H1 (cell line): ENCODE measurements at regions not wholly inside any gene's neighbourhood (a gene's known extent, or its start where the extent isn't known, plus 50 kb on each side); places are given as distances from the start of the nearest gene placed in this dataset.

Source experiments
- CTCF ChIA-PET: fragments of 300-600 bp; sonication (Branson Sonifier 250); formaldehyde crosslinking; loops from one replicate; lab custom pipeline; 2021; ENCODE audit not compliant: partially characterized antibody; lab: Charles Lee
- POLR2A ChIA-PET: fragments of 300-600 bp; sonication (Branson Sonifier 250); formaldehyde crosslinking; loops from one replicate; lab custom pipeline; 2021; ENCODE audit warnings: inconsistent platforms; ENCODE audit not compliant: partially characterized antibody; lab: Charles Lee
- DNase-seq, 2 experiments: peaks; one replicate each; pipeline versions ENCODE4 v3.0.0 to v3.0.0-alpha.2; 2010 to 2022; ENCODE audit warnings: low spot score in 2 of 2, low read depth in 1 of 2, mixed read lengths in 1 of 2
- FAIRE-seq: peaks from 2 replicates; lab custom pipeline; 2011; peaks lifted over from hg19 to GRCh38; lab: Jason Lieb, UNC
- H2AFZ ChIP-seq: 2 replicates; pipeline ENCODE4 v1.8.1; 2012; ENCODE audit warnings: low read length, inconsistent platforms
- H2AK5ac ChIP-seq: 2 replicates; pipeline ENCODE4 v1.6.1; 2013; ENCODE audit warnings: low read depth, low read length
- H2BK120ac ChIP-seq: replicated peaks from 2 replicates; pipeline ENCODE3; 2013; ENCODE audit warnings: low read depth, low read length, inconsistent platforms
- H2BK12ac ChIP-seq: 2 replicates; pipeline ENCODE4 v1.6.1; 2013; ENCODE audit warnings: low read depth, low read length
- H2BK15ac ChIP-seq: 2 replicates; pipeline ENCODE4 v1.6.1; 2013; ENCODE audit warnings: low read length
- H2BK20ac ChIP-seq: 2 replicates; pipeline ENCODE4 v1.6.1; 2013; ENCODE audit warnings: low read length
- H2BK5ac ChIP-seq: 2 replicates; pipeline ENCODE4 v1.6.1; 2013; ENCODE audit warnings: low read depth, low read length
- H3K14ac ChIP-seq: 2 replicates; pipeline ENCODE4 v1.6.1; 2013; ENCODE audit warnings: inconsistent platforms; ENCODE audit not compliant: insufficient read length
- H3K18ac ChIP-seq: 2 replicates; pipeline ENCODE4 v1.6.1; 2013; ENCODE audit warnings: low read length; ENCODE audit errors: extremely low read depth
- H3K23ac ChIP-seq: 2 replicates; pipeline ENCODE4 v1.6.1; 2013; ENCODE audit warnings: inconsistent platforms; ENCODE audit not compliant: insufficient read length
- H3K23me2 ChIP-seq: 2 replicates; pipeline ENCODE4 v1.6.1; 2013; ENCODE audit warnings: low read depth, low read length
- H3K27ac ChIP-seq: 2 replicates; pipeline ENCODE4 v1.6.1; 2011; ENCODE audit warnings: low read depth, low read length, inconsistent platforms
- H3K27me3 ChIP-seq, 4 experiments: replicated peaks in 1 of 4; 1 replicate in 1 of 4; 2 replicates in 3 of 4; pipeline versions ENCODE4 v1.6.1 to v1.8.1; 2011 to 2013; ENCODE audit warnings: low read length in 3 of 4, mild to moderate bottlenecking in 3 of 4, inconsistent platforms in 2 of 4, mixed read lengths in 2 of 4, moderate library complexity in 1 of 4; ENCODE audit not compliant: control insufficient read depth in 3 of 4, insufficient read depth in 3 of 4; ENCODE audit errors: extremely low read depth in 1 of 4
- H3K36me3 ChIP-seq, 4 experiments: 2 replicates each; pipeline versions ENCODE4 v1.6.1 to v1.8.1; 2011 to 2013; ENCODE audit warnings: mild to moderate bottlenecking in 4 of 4, low read length in 3 of 4, moderate library complexity in 2 of 4, control low read depth in 1 of 4, inconsistent platforms in 1 of 4; ENCODE audit not compliant: insufficient read depth in 4 of 4, control insufficient read depth in 2 of 4
- H3K4ac ChIP-seq: replicated peaks from 2 replicates; pipeline ENCODE3; 2013; ENCODE audit warnings: low read length, low read depth, mixed read lengths, inconsistent platforms; ENCODE audit not compliant: insufficient read length
- H3K4me1 ChIP-seq, 4 experiments: replicated peaks in 1 of 4; 1 replicate in 1 of 4; 2 replicates in 3 of 4; pipeline versions ENCODE4 v1.6.1 to v1.8.1; 2011 to 2013; ENCODE audit warnings: low read length in 3 of 4, inconsistent platforms in 2 of 4, mixed read lengths in 1 of 4; ENCODE audit not compliant: insufficient read depth in 4 of 4, control insufficient read depth in 3 of 4
- H3K4me2 ChIP-seq, 2 experiments: 2 replicates each; pipeline versions ENCODE4 v1.6.1 to v1.8.1; 2011 to 2013; ENCODE audit warnings: low read depth in 2 of 2, low read length in 2 of 2, control low read depth in 1 of 2, inconsistent platforms in 1 of 2, mild to moderate bottlenecking in 1 of 2; ENCODE audit not compliant: insufficient read depth in 1 of 2
- H3K4me3 ChIP-seq, 4 experiments: fragments of 200-600, 300-600 bp in 1 of 4; sonication (generic), shearing (Covaris generic), sonication (Bioruptor Twin) in 1 of 4; 2 replicates each; pipeline versions ENCODE4 v1.5.1 to v1.8.1; 2011 to 2016; ENCODE audit warnings: low read length in 4 of 4, low read depth in 3 of 4, control low read depth in 2 of 4, inconsistent platforms in 2 of 4, mild to moderate bottlenecking in 2 of 4, mixed read lengths in 1 of 4, moderate library complexity in 1 of 4; ENCODE audit not compliant: insufficient read depth in 2 of 4; ENCODE audit errors: extremely low read depth in 1 of 4
- H3K56ac ChIP-seq: replicated peaks from 2 replicates; pipeline ENCODE3; 2013; ENCODE audit warnings: low read depth, mild to moderate bottlenecking, mixed read lengths, low read length, inconsistent platforms; ENCODE audit not compliant: insufficient read length
- H3K79me1 ChIP-seq: 2 replicates; pipeline ENCODE4 v1.6.1; 2013; ENCODE audit warnings: low read depth, low read length, control low read depth
- H3K79me2 ChIP-seq, 2 experiments: 2 replicates each; pipeline versions ENCODE4 v1.6.1 to v1.8.1; 2012 to 2013; ENCODE audit warnings: low read length in 2 of 2, mild to moderate bottlenecking in 2 of 2, inconsistent platforms in 1 of 2; ENCODE audit not compliant: insufficient read depth in 2 of 2, control insufficient read depth in 1 of 2
- H3K9ac ChIP-seq, 4 experiments: replicated peaks in 1 of 4; 1 replicate in 1 of 4; 2 replicates in 3 of 4; pipeline versions ENCODE4 v1.6.1 to v1.8.1; 2011 to 2013; ENCODE audit warnings: low read depth in 3 of 4, low read length in 3 of 4, control low read depth in 2 of 4, mild to moderate bottlenecking in 2 of 4, moderate library complexity in 2 of 4, inconsistent platforms in 1 of 4; ENCODE audit errors: extremely low read depth in 1 of 4
- H3K9me3 ChIP-seq, 2 experiments: 2 replicates each; pipeline versions ENCODE4 v1.6.1 to v1.8.1; 2012 to 2013; ENCODE audit warnings: mild to moderate bottlenecking in 2 of 2, moderate library complexity in 2 of 2, control low read depth in 1 of 2, inconsistent platforms in 1 of 2, low read depth in 1 of 2, low read length in 1 of 2, mixed read lengths in 1 of 2; ENCODE audit not compliant: insufficient read depth in 2 of 2
- H4K20me1 ChIP-seq, 2 experiments: replicated peaks in 1 of 2; 2 replicates each; pipeline versions ENCODE3 to v1.8.1; 2011 to 2013; ENCODE audit warnings: inconsistent platforms in 2 of 2, low read length in 2 of 2, mild to moderate bottlenecking in 1 of 2; ENCODE audit not compliant: insufficient read depth in 2 of 2, control insufficient read depth in 1 of 2
- H4K5ac ChIP-seq: 2 replicates; pipeline ENCODE4 v1.6.1; 2013; ENCODE audit warnings: low read length, low read depth, mixed read lengths, inconsistent platforms; ENCODE audit not compliant: insufficient read length
- H4K8ac ChIP-seq: 2 replicates; pipeline ENCODE4 v1.8.0; 2013; ENCODE audit warnings: mild to moderate bottlenecking, moderate library complexity, low read length, inconsistent platforms; ENCODE audit not compliant: insufficient read depth; ENCODE audit errors: extremely low read depth
- H4K91ac ChIP-seq: replicated peaks from 2 replicates; pipeline ENCODE3; 2013; ENCODE audit warnings: low read length, mixed read lengths, inconsistent platforms; ENCODE audit not compliant: insufficient read length
- ATF2 ChIP-seq: IDR thresholded peaks from 2 replicates; pipeline ENCODE4 v1.6.1; 2012; ENCODE audit warnings: low read length, inconsistent platforms
- BACH1 ChIP-seq: IDR thresholded peaks from 2 replicates; pipeline ENCODE4 v1.6.1; 2012; ENCODE audit warnings: low read length, improper control_type of control experiment
- JUN ChIP-seq: IDR thresholded peaks from 2 replicates; pipeline ENCODE4 v1.6.1; 2011; ENCODE audit warnings: low read depth, mild to moderate bottlenecking, improper control_type of control experiment, low read length
- RBBP5 ChIP-seq: IDR thresholded peaks from 2 replicates; pipeline ENCODE4 v1.7.1; 2012; ENCODE audit warnings: low read depth, mild to moderate bottlenecking, inconsistent platforms, low read length, moderate library complexity, borderline replicate concordance
- TAF7 ChIP-seq: optimal IDR thresholded peaks from 2 replicates; pipeline ENCODE3; 2011; ENCODE audit warnings: low read depth, mild to moderate bottlenecking, inconsistent platforms, low read length, moderate library complexity, borderline replicate concordance
- TBP ChIP-seq: IDR thresholded peaks from 2 replicates; pipeline ENCODE4 v1.6.1; 2011; ENCODE audit warnings: low read depth, low read length, improper control_type of control experiment
- TCF12 ChIP-seq: IDR thresholded peaks from 2 replicates; pipeline ENCODE4 v1.6.1; 2011; ENCODE audit warnings: low read depth, mild to moderate bottlenecking, low read length
- YY1 ChIP-seq: IDR thresholded peaks from 2 replicates; pipeline ENCODE4 v1.6.1; 2011; ENCODE audit warnings: low read depth, mild to moderate bottlenecking, low read length
- ZNF274 ChIP-seq: IDR thresholded peaks from 2 replicates; pipeline ENCODE4 v1.7.0; 2012; ENCODE audit warnings: low read length, borderline replicate concordance; ENCODE audit errors: extremely low read depth
- WGBS, 2 experiments: shearing (Covaris generic) in 1 of 2; methylation state at CpG; one replicate each; pipeline versions ENCODE4 v1.1.6 to v1.1.7; 2013 to 2015; ENCODE audit warnings: low lambda C conversion rate in 2 of 2, mixed read lengths in 2 of 2, inconsistent platforms in 1 of 2, low coverage in 1 of 2, missing lambda C conversion rate in 1 of 2; ENCODE audit not compliant: insufficient replicate concordance in 2 of 2, insufficient coverage in 1 of 2, insufficient read length in 1 of 2; ENCODE audit errors: extremely low coverage in 1 of 2, missing lambda C conversion rate in 1 of 2; 5-methylcytosine and 5-hydroxymethylcytosine counted together

- no peak overlapping the region for H3K14ac ChIP-seq
- H2BK120ac ChIP-seq: no peak overlapping the region
- ChIA-PET POLR2A (no interaction called here), CTCF (interaction anchor here (1.0 kb wide), 1 partner anchor 9 kb away, joined by 3 read pairs; no protein-coding TSS in a partner anchor)
- 94% methylated on average over 2 of the region's 2 CpGs; no CpG with 5 or more reads in 1 of the 2 experiments for WGBS, 2 experiments
- H3K23me2 ChIP-seq: no peaks in the 10 kb centered on the region
- H3K36me3 ChIP-seq: no peaks in the 10 kb centered on the region
- no peak overlapping the region for H3K9ac ChIP-seq
- H3K23ac ChIP-seq: no peak overlapping the region
- H4K20me1 ChIP-seq: no peaks in the 10 kb centered on the region
- H2BK5ac ChIP-seq: no peak overlapping the region
- no peak overlapping the region for H3K4me3 ChIP-seq
- no peak overlapping the region for H3K4ac ChIP-seq
- H3K27me3 ChIP-seq: no peaks in the 10 kb centered on the region
- no peaks in the 10 kb centered on the region for H3K9me3 ChIP-seq
- no peak overlapping the region for H3K56ac ChIP-seq
- FAIRE-seq (no peak), DNase-seq (no peak)
- H2AK5ac ChIP-seq: no peak overlapping the region
- H4K8ac ChIP-seq: no peak overlapping the region
- H3K4me1 ChIP-seq: peaks cover 0 to 2% (median 0%) of the 10 kb centered on the region in 4 experiments; a peak in 1 of 7 replicates
- no peak overlapping the region for H3K4me2 ChIP-seq
- H3K18ac ChIP-seq: no peak overlapping the region
- no peak overlapping the region for H3K27ac ChIP-seq
- H3K79me2 ChIP-seq: no peaks in the 10 kb centered on the region
- no peak overlapping the region for H2BK15ac ChIP-seq
- no peak overlapping the region for H2BK12ac ChIP-seq
- no peak overlapping the region for H4K5ac ChIP-seq
- no peaks in the 10 kb centered on the region for H3K79me1 ChIP-seq
- no peak overlapping the region for H2BK20ac ChIP-seq
- H2AFZ ChIP-seq: no peak overlapping the region
- H4K91ac ChIP-seq: no peak overlapping the region
- TF ChIP-seq BACH1 (no peak), JUN (no peak), ATF2 (no peak), TAF7 (no peak), RBBP5 (no peak), TBP (no peak), TCF12 (no peak), ZNF274 (no peak), YY1 (no peak)
Observed at GRCh38 chr12:90021795-90022440, 313.3 kb upstream of the ATP2B1 start.
